WTC11 (cell line): ENCODE measurements at regions not wholly inside any gene's neighbourhood (a gene's known extent, or its start where the extent isn't known, plus 50 kb on each side); places are given as distances from the start of the nearest gene placed in this dataset.

Source experiments
- ATAC-seq: fragments of 200-7000 bp; cut with Tn5 transposase; 2 replicates; pipeline ENCODE4 v1.10.0; 2021; ENCODE audit warnings: mild to moderate bottlenecking, moderate library complexity
- CTCF ChIA-PET: fragments of 300-600 bp; sonication (Branson Sonifier 250); formaldehyde crosslinking; loops from one replicate; lab custom pipeline; 2021; ENCODE audit warnings: antibody characterized with exemption; lab: Charles Lee
- POLR2A ChIA-PET: fragments of 350-600 bp; sonication (Branson Sonifier 250); formaldehyde crosslinking; loops from one replicate; lab custom pipeline; 2021; ENCODE audit warnings: antibody characterized with exemption; lab: Charles Lee
- DNase-seq: peaks from one replicate; pipeline ENCODE4 v3.0.0; 2021; ENCODE audit warnings: low spot score
- H3K27ac Mint-ChIP-seq: 2 replicates; pipeline ENCODE4 v1.8.0; 2021; ENCODE audit warnings: mixed read lengths
- H3K27me3 Mint-ChIP-seq: 2 replicates; pipeline ENCODE4 v1.8.0; 2021; ENCODE audit warnings: low read depth, mild to moderate bottlenecking, moderate library complexity, mixed read lengths
- H3K36me3 Mint-ChIP-seq: 2 replicates; pipeline ENCODE4 v1.8.0; 2021; ENCODE audit warnings: mixed read lengths
- H3K4me1 Mint-ChIP-seq: 2 replicates; pipeline ENCODE4 v1.8.0; 2022; ENCODE audit warnings: mixed read lengths
- H3K4me3 Mint-ChIP-seq: 2 replicates; pipeline ENCODE4 v1.8.0; 2021; ENCODE audit warnings: mild to moderate bottlenecking, moderate library complexity, mixed read lengths
- H3K9me3 Mint-ChIP-seq: 2 replicates; pipeline ENCODE4 v1.8.0; 2021; ENCODE audit warnings: mixed read lengths
- EMX1 ChIP-seq: fragments of 250-450 bp; sonication (Bioruptor Pico); IDR thresholded peaks from 2 replicates; pipeline ENCODE4 v1.8.0; 2021; ENCODE audit warnings: mild to moderate bottlenecking
- ETV6 ChIP-seq: sonication (generic); formaldehyde crosslinking; IDR thresholded peaks from 2 replicates; pipeline ENCODE4 v1.8.1; 2022; ENCODE audit warnings: mild to moderate bottlenecking, missing genetic modification reagents
- FOXK1 ChIP-seq: sonication (generic); formaldehyde crosslinking; IDR thresholded peaks from 2 replicates; pipeline ENCODE4 v1.8.0; 2022; ENCODE audit warnings: mild to moderate bottlenecking, moderate library complexity, missing genetic modification reagents
- GABPB1 ChIP-seq: sonication (generic); formaldehyde crosslinking; IDR thresholded peaks from 2 replicates; pipeline ENCODE4 v1.8.1; 2023; ENCODE audit warnings: mild to moderate bottlenecking, missing genetic modification reagents
- MXD4 ChIP-seq: fragments of 250-450 bp; sonication (Bioruptor Pico); IDR thresholded peaks from 2 replicates; pipeline ENCODE4 v1.8.0; 2021; ENCODE audit warnings: mild to moderate bottlenecking, moderate library complexity, borderline replicate concordance
- PRRX2 ChIP-seq: fragments of 250-450 bp; sonication (Bioruptor Pico); IDR thresholded peaks from 2 replicates; pipeline ENCODE4 v1.8.0; 2021; ENCODE audit warnings: mild to moderate bottlenecking
- RORB ChIP-seq: fragments of 250-450 bp; sonication (Bioruptor Pico); IDR thresholded peaks from 2 replicates; pipeline ENCODE4 v1.9.0; 2021; ENCODE audit warnings: mild to moderate bottlenecking
- SMAD3 ChIP-seq: sonication (generic); formaldehyde crosslinking; IDR thresholded peaks from 2 replicates; pipeline ENCODE4 v1.8.0; 2022; ENCODE audit warnings: missing genetic modification reagents, mild to moderate bottlenecking, borderline replicate concordance
- TCF7 ChIP-seq: sonication (generic); formaldehyde crosslinking; IDR thresholded peaks from 2 replicates; pipeline ENCODE4 v1.8.0; 2022; ENCODE audit warnings: mild to moderate bottlenecking, low read depth, missing genetic modification reagents, moderate library complexity
- ZNF121 ChIP-seq: sonication (generic); formaldehyde crosslinking; IDR thresholded peaks from 2 replicates; pipeline ENCODE4 v1.8.0; 2023; ENCODE audit warnings: missing genetic modification reagents
- ZNF232 ChIP-seq: sonication (generic); formaldehyde crosslinking; IDR thresholded peaks from 2 replicates; pipeline ENCODE4 v1.8.0; 2022; ENCODE audit warnings: mild to moderate bottlenecking, missing genetic modification reagents
- TF ChIP-seq, protein P1 (sequence below): sonication (generic); formaldehyde crosslinking; IDR thresholded peaks from 2 replicates; pipeline ENCODE4 v1.8.1; 2023; ENCODE audit warnings: mild to moderate bottlenecking, moderate library complexity, missing genetic modification reagents
- TF ChIP-seq, protein P2 (sequence below): sonication (generic); formaldehyde crosslinking; IDR thresholded peaks from 2 replicates; pipeline ENCODE4 v1.8.1; 2022; ENCODE audit warnings: low read depth, missing genetic modification reagents, borderline replicate concordance
- TF ChIP-seq, protein P3 (sequence below): sonication (generic); formaldehyde crosslinking; IDR thresholded peaks from 2 replicates; pipeline ENCODE4 v1.8.0; 2023; ENCODE audit warnings: missing genetic modification reagents, mild to moderate bottlenecking, borderline replicate concordance
- TF ChIP-seq, protein P4 (sequence below): sonication (generic); formaldehyde crosslinking; IDR thresholded peaks from 2 replicates; pipeline ENCODE4 v1.8.1; 2023; ENCODE audit warnings: mild to moderate bottlenecking, missing genetic modification reagents
- TF ChIP-seq, protein P5 (sequence below): sonication (generic); formaldehyde crosslinking; IDR thresholded peaks from 2 replicates; pipeline ENCODE4 v1.8.1; 2023; ENCODE audit warnings: mild to moderate bottlenecking, missing genetic modification reagents, moderate library complexity
- TF ChIP-seq, protein P6 (sequence below): sonication (generic); formaldehyde crosslinking; IDR thresholded peaks from 2 replicates; pipeline ENCODE4 v1.8.0; 2023; ENCODE audit warnings: mild to moderate bottlenecking, missing genetic modification reagents

DNA sequence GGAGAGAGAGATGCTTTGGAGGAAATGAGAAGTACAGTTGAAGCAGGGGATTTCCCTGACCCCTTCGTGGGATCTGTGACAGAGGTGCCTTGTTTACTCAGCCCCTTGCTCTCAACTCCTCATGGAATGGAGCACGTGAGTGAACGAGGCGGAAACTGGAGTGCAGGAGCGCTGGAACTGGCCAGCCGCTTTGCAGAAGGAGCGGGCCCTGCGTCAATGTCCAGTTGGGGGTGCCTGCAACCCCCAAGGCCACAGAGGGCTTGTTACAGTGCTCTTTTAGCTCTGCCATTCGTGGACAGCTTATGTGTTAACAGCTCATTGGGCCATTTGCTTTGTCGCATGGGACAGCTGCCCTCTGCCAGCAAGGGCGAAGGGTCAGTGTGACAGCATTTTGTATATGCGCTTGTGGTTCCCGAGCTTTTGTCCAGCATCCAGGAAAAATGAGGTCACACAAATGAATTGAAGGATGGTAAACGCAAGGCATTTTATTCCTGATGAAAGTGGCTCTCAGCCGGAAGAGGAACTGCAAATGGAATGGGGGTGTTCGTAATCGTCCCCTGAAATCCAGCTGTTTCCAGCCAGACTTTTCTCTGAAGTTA, 1395.1 kb downstream of the CDH8 start:
- DNase-seq: no peak

More for the DNA sequence above, 1395.1 kb downstream of the CDH8 start:
- TF ChIP-seq SMAD3 (CRISPR knock-in tag): no peak
- TF ChIP-seq, protein P1, sequence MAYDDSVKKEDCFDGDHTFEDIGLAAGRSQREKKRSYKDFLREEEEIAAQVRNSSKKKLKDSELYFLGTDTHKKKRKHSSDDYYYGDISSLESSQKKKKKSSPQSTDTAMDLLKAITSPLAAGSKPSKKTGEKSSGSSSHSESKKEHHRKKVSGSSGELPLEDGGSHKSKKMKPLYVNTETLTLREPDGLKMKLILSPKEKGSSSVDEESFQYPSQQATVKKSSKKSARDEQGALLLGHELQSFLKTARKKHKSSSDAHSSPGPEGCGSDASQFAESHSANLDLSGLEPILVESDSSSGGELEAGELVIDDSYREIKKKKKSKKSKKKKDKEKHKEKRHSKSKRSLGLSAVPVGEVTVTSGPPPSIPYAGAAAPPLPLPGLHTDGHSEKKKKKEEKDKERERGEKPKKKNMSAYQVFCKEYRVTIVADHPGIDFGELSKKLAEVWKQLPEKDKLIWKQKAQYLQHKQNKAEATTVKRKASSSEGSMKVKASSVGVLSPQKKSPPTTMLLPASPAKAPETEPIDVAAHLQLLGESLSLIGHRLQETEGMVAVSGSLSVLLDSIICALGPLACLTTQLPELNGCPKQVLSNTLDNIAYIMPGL (CRISPR knock-in tag): no peak
- no peak for TF ChIP-seq FOXK1 (CRISPR knock-in tag)
- no peak for TF ChIP-seq GABPB1 (CRISPR knock-in tag)
- TF ChIP-seq, protein P2, sequence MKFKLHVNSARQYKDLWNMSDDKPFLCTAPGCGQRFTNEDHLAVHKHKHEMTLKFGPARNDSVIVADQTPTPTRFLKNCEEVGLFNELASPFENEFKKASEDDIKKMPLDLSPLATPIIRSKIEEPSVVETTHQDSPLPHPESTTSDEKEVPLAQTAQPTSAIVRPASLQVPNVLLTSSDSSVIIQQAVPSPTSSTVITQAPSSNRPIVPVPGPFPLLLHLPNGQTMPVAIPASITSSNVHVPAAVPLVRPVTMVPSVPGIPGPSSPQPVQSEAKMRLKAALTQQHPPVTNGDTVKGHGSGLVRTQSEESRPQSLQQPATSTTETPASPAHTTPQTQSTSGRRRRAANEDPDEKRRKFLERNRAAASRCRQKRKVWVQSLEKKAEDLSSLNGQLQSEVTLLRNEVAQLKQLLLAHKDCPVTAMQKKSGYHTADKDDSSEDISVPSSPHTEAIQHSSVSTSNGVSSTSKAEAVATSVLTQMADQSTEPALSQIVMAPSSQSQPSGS (CRISPR knock-in tag): no peak
- TF ChIP-seq EMX1: no peak
- TF ChIP-seq, protein P3, sequence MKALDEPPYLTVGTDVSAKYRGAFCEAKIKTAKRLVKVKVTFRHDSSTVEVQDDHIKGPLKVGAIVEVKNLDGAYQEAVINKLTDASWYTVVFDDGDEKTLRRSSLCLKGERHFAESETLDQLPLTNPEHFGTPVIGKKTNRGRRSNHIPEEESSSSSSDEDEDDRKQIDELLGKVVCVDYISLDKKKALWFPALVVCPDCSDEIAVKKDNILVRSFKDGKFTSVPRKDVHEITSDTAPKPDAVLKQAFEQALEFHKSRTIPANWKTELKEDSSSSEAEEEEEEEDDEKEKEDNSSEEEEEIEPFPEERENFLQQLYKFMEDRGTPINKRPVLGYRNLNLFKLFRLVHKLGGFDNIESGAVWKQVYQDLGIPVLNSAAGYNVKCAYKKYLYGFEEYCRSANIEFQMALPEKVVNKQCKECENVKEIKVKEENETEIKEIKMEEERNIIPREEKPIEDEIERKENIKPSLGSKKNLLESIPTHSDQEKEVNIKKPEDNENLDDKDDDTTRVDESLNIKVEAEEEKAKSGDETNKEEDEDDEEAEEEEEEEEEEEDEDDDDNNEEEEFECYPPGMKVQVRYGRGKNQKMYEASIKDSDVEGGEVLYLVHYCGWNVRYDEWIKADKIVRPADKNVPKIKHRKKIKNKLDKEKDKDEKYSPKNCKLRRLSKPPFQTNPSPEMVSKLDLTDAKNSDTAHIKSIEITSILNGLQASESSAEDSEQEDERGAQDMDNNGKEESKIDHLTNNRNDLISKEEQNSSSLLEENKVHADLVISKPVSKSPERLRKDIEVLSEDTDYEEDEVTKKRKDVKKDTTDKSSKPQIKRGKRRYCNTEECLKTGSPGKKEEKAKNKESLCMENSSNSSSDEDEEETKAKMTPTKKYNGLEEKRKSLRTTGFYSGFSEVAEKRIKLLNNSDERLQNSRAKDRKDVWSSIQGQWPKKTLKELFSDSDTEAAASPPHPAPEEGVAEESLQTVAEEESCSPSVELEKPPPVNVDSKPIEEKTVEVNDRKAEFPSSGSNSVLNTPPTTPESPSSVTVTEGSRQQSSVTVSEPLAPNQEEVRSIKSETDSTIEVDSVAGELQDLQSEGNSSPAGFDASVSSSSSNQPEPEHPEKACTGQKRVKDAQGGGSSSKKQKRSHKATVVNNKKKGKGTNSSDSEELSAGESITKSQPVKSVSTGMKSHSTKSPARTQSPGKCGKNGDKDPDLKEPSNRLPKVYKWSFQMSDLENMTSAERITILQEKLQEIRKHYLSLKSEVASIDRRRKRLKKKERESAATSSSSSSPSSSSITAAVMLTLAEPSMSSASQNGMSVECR (CRISPR knock-in tag): no peak
- TF ChIP-seq, protein P4, sequence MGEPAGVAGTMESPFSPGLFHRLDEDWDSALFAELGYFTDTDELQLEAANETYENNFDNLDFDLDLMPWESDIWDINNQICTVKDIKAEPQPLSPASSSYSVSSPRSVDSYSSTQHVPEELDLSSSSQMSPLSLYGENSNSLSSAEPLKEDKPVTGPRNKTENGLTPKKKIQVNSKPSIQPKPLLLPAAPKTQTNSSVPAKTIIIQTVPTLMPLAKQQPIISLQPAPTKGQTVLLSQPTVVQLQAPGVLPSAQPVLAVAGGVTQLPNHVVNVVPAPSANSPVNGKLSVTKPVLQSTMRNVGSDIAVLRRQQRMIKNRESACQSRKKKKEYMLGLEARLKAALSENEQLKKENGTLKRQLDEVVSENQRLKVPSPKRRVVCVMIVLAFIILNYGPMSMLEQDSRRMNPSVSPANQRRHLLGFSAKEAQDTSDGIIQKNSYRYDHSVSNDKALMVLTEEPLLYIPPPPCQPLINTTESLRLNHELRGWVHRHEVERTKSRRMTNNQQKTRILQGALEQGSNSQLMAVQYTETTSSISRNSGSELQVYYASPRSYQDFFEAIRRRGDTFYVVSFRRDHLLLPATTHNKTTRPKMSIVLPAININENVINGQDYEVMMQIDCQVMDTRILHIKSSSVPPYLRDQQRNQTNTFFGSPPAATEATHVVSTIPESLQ (CRISPR knock-in tag): no peak
- no peak for TF ChIP-seq ETV6 (CRISPR knock-in tag)
- TF ChIP-seq TCF7 (CRISPR knock-in tag): no peak
- no peak for TF ChIP-seq ZNF232
- no peak for TF ChIP-seq PRRX2
- no peak for TF ChIP-seq RORB (CRISPR knock-in tag)
- TF ChIP-seq, protein P5, sequence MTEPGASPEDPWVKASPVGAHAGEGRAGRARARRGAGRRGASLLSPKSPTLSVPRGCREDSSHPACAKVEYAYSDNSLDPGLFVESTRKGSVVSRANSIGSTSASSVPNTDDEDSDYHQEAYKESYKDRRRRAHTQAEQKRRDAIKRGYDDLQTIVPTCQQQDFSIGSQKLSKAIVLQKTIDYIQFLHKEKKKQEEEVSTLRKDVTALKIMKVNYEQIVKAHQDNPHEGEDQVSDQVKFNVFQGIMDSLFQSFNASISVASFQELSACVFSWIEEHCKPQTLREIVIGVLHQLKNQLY: no peak
- no peak for TF ChIP-seq MXD4
- TF ChIP-seq, protein P6, sequence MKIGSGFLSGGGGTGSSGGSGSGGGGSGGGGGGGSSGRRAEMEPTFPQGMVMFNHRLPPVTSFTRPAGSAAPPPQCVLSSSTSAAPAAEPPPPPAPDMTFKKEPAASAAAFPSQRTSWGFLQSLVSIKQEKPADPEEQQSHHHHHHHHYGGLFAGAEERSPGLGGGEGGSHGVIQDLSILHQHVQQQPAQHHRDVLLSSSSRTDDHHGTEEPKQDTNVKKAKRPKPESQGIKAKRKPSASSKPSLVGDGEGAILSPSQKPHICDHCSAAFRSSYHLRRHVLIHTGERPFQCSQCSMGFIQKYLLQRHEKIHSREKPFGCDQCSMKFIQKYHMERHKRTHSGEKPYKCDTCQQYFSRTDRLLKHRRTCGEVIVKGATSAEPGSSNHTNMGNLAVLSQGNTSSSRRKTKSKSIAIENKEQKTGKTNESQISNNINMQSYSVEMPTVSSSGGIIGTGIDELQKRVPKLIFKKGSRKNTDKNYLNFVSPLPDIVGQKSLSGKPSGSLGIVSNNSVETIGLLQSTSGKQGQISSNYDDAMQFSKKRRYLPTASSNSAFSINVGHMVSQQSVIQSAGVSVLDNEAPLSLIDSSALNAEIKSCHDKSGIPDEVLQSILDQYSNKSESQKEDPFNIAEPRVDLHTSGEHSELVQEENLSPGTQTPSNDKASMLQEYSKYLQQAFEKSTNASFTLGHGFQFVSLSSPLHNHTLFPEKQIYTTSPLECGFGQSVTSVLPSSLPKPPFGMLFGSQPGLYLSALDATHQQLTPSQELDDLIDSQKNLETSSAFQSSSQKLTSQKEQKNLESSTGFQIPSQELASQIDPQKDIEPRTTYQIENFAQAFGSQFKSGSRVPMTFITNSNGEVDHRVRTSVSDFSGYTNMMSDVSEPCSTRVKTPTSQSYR: no peak
- no peak for TF ChIP-seq ZNF121 (CRISPR knock-in tag)
- TF ChIP-seq, all 79 proteins: peak for 0
- Mint-ChIP-seq H3K9me3 (peaks cover 19% of the 10 kb centered on the region), H3K36me3 (no peaks in the 10 kb centered on the region; the same call in 1 of the 2 replicates), H3K27ac (no peak overlapping the region), H3K4me1 (peaks cover 24% of the 10 kb centered on the region), H3K4me3 (no peak overlapping the region), H3K27me3 (no peaks in the 10 kb centered on the region)
- CTCF ChIA-PET: no interaction called here
- no peak for ATAC-seq
- POLR2A ChIA-PET: no interaction called here
